AG04450 (cell line): ENCODE measurements at regions not wholly inside any gene's neighbourhood (a gene's known extent, or its start where the extent isn't known, plus 50 kb on each side); places are given as distances from the start of the nearest gene placed in this dataset.

Experiments
- CTCF ChIA-PET: fragments of 300-600, 350-600 bp; formaldehyde crosslinking; extraction: SDS; loops from one replicate; lab custom pipeline; 2022; ENCODE audit warnings: antibody characterized with exemption, inconsistent platforms; lab: Charles Lee
- POLR2A ChIA-PET: fragments of 350-600 bp; formaldehyde crosslinking; extraction: SDS; loops from one replicate; lab custom pipeline; 2021; ENCODE audit warnings: antibody characterized with exemption, inconsistent platforms; lab: Yijun Ruan, JAX
- DNase-seq: peaks from one replicate; pipeline ENCODE4 v3.0.0-alpha.2; 2011; ENCODE audit warnings: low read depth, low spot score
- H3K27ac ChIP-seq: one replicate; pipeline ENCODE4 v1.5.1; 2012; ENCODE audit warnings: low read depth, low read length, control low read depth
- H3K27me3 ChIP-seq: one replicate; pipeline ENCODE4 v1.6.0; 2012; ENCODE audit warnings: low read length; ENCODE audit not compliant: control insufficient read depth, insufficient read depth
- H3K4me3 ChIP-seq: 2 replicates; pipeline ENCODE4 v1.5.1; 2011; ENCODE audit warnings: mild to moderate bottlenecking, low read depth, low read length, control low read depth
- H3K9me3 ChIP-seq: 2 replicates; pipeline ENCODE4 v1.5.1; 2012; ENCODE audit warnings: low read length; ENCODE audit not compliant: control insufficient read depth, insufficient read depth
- CTCF ChIP-seq: IDR thresholded peaks from 2 replicates; pipeline ENCODE4 v1.5.1; 2011; ENCODE audit warnings: low read depth, low read length, control low read depth, inconsistent platforms

GRCh38 chr13:100872761-100873160 lies 198.2 kb upstream of the TMTC4 start:
- no peak overlapping the region for H3K27ac ChIP-seq
- DNase-seq = no peak
- no peak for TF ChIP-seq CTCF
- no peaks in the 10 kb centered on the region for H3K27me3 ChIP-seq
- H3K4me3 ChIP-seq = no peak overlapping the region
- peaks cover 9% of the 10 kb centered on the region for H3K9me3 ChIP-seq
- ChIA-PET POLR2A (no interaction called here), CTCF (no interaction called here)

GRCh38 chr13:100870898-100871297 lies 196.3 kb upstream of the TMTC4 start:
- CTCF ChIA-PET = interaction anchor here (0.6 kb wide), 1 partner anchor 145 kb away, joined by 5 read pairs; no protein-coding TSS in a partner anchor
- POLR2A ChIA-PET = no interaction called here
- no peak for TF ChIP-seq CTCF
- Histone ChIP-seq H3K9me3 (peaks cover 9% of the 10 kb centered on the region), H3K27ac (no peak overlapping the region), H3K4me3 (no peak overlapping the region), H3K27me3 (no peaks in the 10 kb centered on the region)
- no peak for DNase-seq

- H3K27me3 ChIP-seq = no peaks in the 10 kb centered on the region
- H3K4me3 ChIP-seq = no peak overlapping the region
- CTCF ChIA-PET = no interaction called here
- no peak for DNase-seq
- POLR2A ChIA-PET = no interaction called here
- H3K27ac ChIP-seq = no peak overlapping the region
- H3K9me3 ChIP-seq = no peaks in the 10 kb centered on the region
- no peak for TF ChIP-seq CTCF
Observed at GRCh38 chr13:100860866-100861265, 186.3 kb upstream of the TMTC4 start.

- TF ChIP-seq CTCF = no peak
- POLR2A ChIA-PET = no interaction called here
- DNase-seq = no peak
- CTCF ChIA-PET = no interaction called here
- Histone ChIP-seq H3K4me3 (no peak overlapping the region), H3K9me3 (no peaks in the 10 kb centered on the region), H3K27me3 (no peaks in the 10 kb centered on the region), H3K27ac (no peak overlapping the region)
Observed at GRCh38 chr13:100859861-100860260, 185.3 kb upstream of the TMTC4 start.

- no peak for TF ChIP-seq CTCF
- no peaks in the 10 kb centered on the region for H3K27me3 ChIP-seq
- H3K4me3 ChIP-seq = no peak overlapping the region
- H3K9me3 ChIP-seq = no peaks in the 10 kb centered on the region
- no peak overlapping the region for H3K27ac ChIP-seq
- ChIA-PET CTCF (no interaction called here), POLR2A (no interaction called here)
- DNase-seq = no peak
Observed at GRCh38 chr13:100855151-100855550, 180.6 kb upstream of the TMTC4 start.
